Hepatocyte (in vitro differentiated cells): ENCODE measurements at regions not wholly inside any gene's neighbourhood (a gene's known extent, or its start where the extent isn't known, plus 50 kb on each side); places are given as distances from the start of the nearest gene placed in this dataset.

Source experiments
- DNase-seq: peaks from one replicate; pipeline ENCODE4 v3.0.0-alpha.2; 2016; ENCODE audit warnings: low spot score
- H2AFZ ChIP-seq: fragments of 200-600 bp; sonication (generic); 2 replicates; pipeline ENCODE4 v1.6.0; 2016; ENCODE audit warnings: antibody characterized with exemption, mild to moderate bottlenecking
- H3K27ac ChIP-seq: fragments of 200-600 bp; sonication (generic); 2 replicates; pipeline ENCODE4 v1.5.1; 2016; ENCODE audit warnings: mild to moderate bottlenecking
- H3K27me3 ChIP-seq: fragments of 200-600 bp; sonication (generic); 2 replicates; pipeline ENCODE4 v1.6.1; 2016
- H3K36me3 ChIP-seq: fragments of 200-600 bp; sonication (generic); replicated peaks from 2 replicates; pipeline ENCODE4 v1.5.1; 2016; ENCODE audit warnings: low read depth; ENCODE audit not compliant: insufficient read depth
- H3K4me1 ChIP-seq: fragments of 200-600 bp; sonication (generic); 2 replicates; pipeline ENCODE4 v1.5.1; 2016; ENCODE audit warnings: mild to moderate bottlenecking, moderate library complexity; ENCODE audit not compliant: insufficient read depth
- H3K4me2 ChIP-seq: fragments of 200-600 bp; sonication (generic); 2 replicates; pipeline ENCODE4 v1.6.0; 2016
- H3K4me3 ChIP-seq: fragments of 200-600 bp; sonication (generic); 2 replicates; pipeline ENCODE4 v1.5.1; 2016; ENCODE audit warnings: mild to moderate bottlenecking
- H3K79me2 ChIP-seq: fragments of 200-600 bp; sonication (generic); 2 replicates; pipeline ENCODE4 v1.6.0; 2017; ENCODE audit warnings: mild to moderate bottlenecking
- H3K9me2 ChIP-seq: fragments of 200-600 bp; sonication (generic); replicated peaks from 2 replicates; pipeline ENCODE4 v1.6.0; 2017; ENCODE audit warnings: mild to moderate bottlenecking; ENCODE audit not compliant: insufficient read depth
- H3K9me3 ChIP-seq: fragments of 200-600 bp; sonication (generic); 2 replicates; pipeline ENCODE4 v1.5.1; 2016; ENCODE audit warnings: low read depth, mild to moderate bottlenecking
- H4K20me1 ChIP-seq: fragments of 200-600 bp; sonication (generic); 2 replicates; pipeline ENCODE4 v1.6.0; 2016; ENCODE audit warnings: mild to moderate bottlenecking; ENCODE audit not compliant: insufficient read depth, poor library complexity, severe bottlenecking
- CTCF ChIP-seq: fragments of 200-600 bp; sonication (generic); IDR thresholded peaks from 2 replicates; pipeline ENCODE4 v1.5.1; 2016; ENCODE audit warnings: antibody characterized with exemption, mild to moderate bottlenecking; ENCODE audit not compliant: poor library complexity
- EZH2 ChIP-seq: fragments of 200-600 bp; sonication (generic); IDR thresholded peaks from 2 replicates; pipeline ENCODE4 v1.6.1; 2016; ENCODE audit warnings: antibody characterized with exemption, mild to moderate bottlenecking, borderline replicate concordance
- EZH2phosphoT487 ChIP-seq: fragments of 200-600 bp; sonication (generic); IDR thresholded peaks from one replicate; pipeline ENCODE4 v1.6.1; 2018; ENCODE audit warnings: antibody characterized with exemption, mild to moderate bottlenecking, low read depth, moderate library complexity; ENCODE audit not compliant: unreplicated experiment, severe bottlenecking
- whole genome bisulfite sequencing: methylation state at CpG from one replicate; pipeline ENCODE4 v1.1.6; 2016; ENCODE audit warnings: low lambda C conversion rate; ENCODE audit errors: missing lambda C conversion rate; 5-methylcytosine and 5-hydroxymethylcytosine counted together

- no peaks in the 10 kb centered on the region for H3K9me2 ChIP-seq
- no peak overlapping the region for H3K4me2 ChIP-seq
- H3K4me3 ChIP-seq, result no peak overlapping the region
- no peaks in the 10 kb centered on the region for H3K36me3 ChIP-seq
- H3K27me3 ChIP-seq, result no peaks in the 10 kb centered on the region
- no peaks in the 10 kb centered on the region for H3K79me2 ChIP-seq
- no peaks in the 10 kb centered on the region for H3K4me1 ChIP-seq
- WGBS, result 94% methylated on average over 1 of the region's 1 CpG
- TF ChIP-seq CTCF (no peak), EZH2 (no peak), EZH2phosphoT487 (no peak)
- H3K9me3 ChIP-seq, result no peaks in the 10 kb centered on the region
- H2AFZ ChIP-seq, result no peak overlapping the region
- no peaks in the 10 kb centered on the region for H4K20me1 ChIP-seq
- no peak overlapping the region for H3K27ac ChIP-seq
- DNase-seq, result no peak
Observed at GRCh38 chr5:117954331-117954730, 1034.0 kb downstream of the DTWD2 start.

DNA sequence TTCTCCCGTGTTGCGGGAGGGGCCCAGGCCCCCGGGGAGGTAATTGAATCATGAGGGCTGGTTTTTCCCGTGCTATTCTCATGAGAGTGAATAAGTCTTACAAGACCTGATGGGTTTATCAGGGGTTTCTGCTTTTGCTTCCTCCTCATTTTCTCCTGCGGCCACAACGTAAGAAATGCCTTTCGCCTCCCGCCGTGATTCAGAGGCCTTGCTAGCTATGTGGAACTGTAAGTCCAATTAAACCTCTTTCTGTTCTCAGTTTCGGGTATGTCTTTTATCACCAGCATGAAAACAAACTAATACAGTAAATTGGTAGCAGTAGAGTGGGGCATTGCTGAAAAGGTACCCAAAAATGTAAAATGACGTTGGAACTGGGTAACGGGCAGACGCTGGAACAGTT is 1035.1 kb downstream of the DTWD2 start:
- Histone ChIP-seq H3K4me3 (no peak overlapping the region), H3K27me3 (no peaks in the 10 kb centered on the region), H3K9me2 (no peaks in the 10 kb centered on the region), H2AFZ (no peak overlapping the region), H3K9me3 (no peaks in the 10 kb centered on the region), H3K4me2 (no peak overlapping the region), H3K27ac (no peak overlapping the region), H3K4me1 (no peaks in the 10 kb centered on the region), H4K20me1 (no peaks in the 10 kb centered on the region), H3K79me2 (no peaks in the 10 kb centered on the region), H3K36me3 (no peaks in the 10 kb centered on the region)
- DNase-seq, result no peak
- TF ChIP-seq EZH2phosphoT487 (no peak), EZH2 (no peak), CTCF (no peak)
- 98% methylated on average over 13 of the region's 13 CpGs for WGBS

- Histone ChIP-seq H3K4me2 (no peak overlapping the region), H4K20me1 (no peaks in the 10 kb centered on the region), H3K27me3 (no peaks in the 10 kb centered on the region), H3K9me2 (no peaks in the 10 kb centered on the region), H3K79me2 (no peaks in the 10 kb centered on the region), H3K4me3 (no peak overlapping the region), H3K36me3 (no peaks in the 10 kb centered on the region), H2AFZ (no peak overlapping the region), H3K27ac (no peak overlapping the region), H3K4me1 (no peaks in the 10 kb centered on the region), H3K9me3 (no peaks in the 10 kb centered on the region)
- TF ChIP-seq CTCF (no peak), EZH2phosphoT487 (no peak)
- 76% methylated on average over 2 of the region's 2 CpGs for WGBS
- DNase-seq, result no peak
Observed at GRCh38 chr5:117947836-117948235, 1040.5 kb downstream of the DTWD2 start.

GRCh38 chr5:117947121-117947520 is 1041.2 kb downstream of the DTWD2 start:
- no peaks in the 10 kb centered on the region for H3K4me1 ChIP-seq
- H3K4me3 ChIP-seq, result no peak overlapping the region
- H2AFZ ChIP-seq, result no peak overlapping the region
- no peaks in the 10 kb centered on the region for H3K79me2 ChIP-seq
- no peaks in the 10 kb centered on the region for H3K36me3 ChIP-seq
- H3K27ac ChIP-seq, result no peak overlapping the region
- DNase-seq, result no peak
- H3K9me3 ChIP-seq, result no peaks in the 10 kb centered on the region
- TF ChIP-seq EZH2, result no peak
- no peak for TF ChIP-seq CTCF
- no peaks in the 10 kb centered on the region for H3K9me2 ChIP-seq
- H3K27me3 ChIP-seq, result no peaks in the 10 kb centered on the region
- no peak overlapping the region for H3K4me2 ChIP-seq
- H4K20me1 ChIP-seq, result no peaks in the 10 kb centered on the region
- WGBS, result 90% methylated on average over 2 of the region's 2 CpGs
